ENCODE measurements at regions not wholly inside any gene's neighbourhood (a gene's known extent, or its start where the extent isn't known, plus 50 kb on each side); places are given as distances from the start of the nearest gene placed in this dataset.
"Not testable (repeated sequence)": the region's sequence is repeated elsewhere in the genome, so short reads cannot be mapped to it uniquely, and the experiment has no call there.

GRCh38 chr14:105772710-105773250 is 246.4 kb downstream of the TMEM121 start:
- H4K20me1 ChIP-seq (ENCODE audit: insufficient read depth); H2AFZ ChIP-seq; H3F3A ChIP-seq (ENCODE audit: insufficient read depth); DNase-seq; in situ Hi-C loops (cut with MboI); H3K79me2 ChIP-seq (ENCODE audit: insufficient read depth); H3K27ac ChIP-seq; H3K4me3 ChIP-seq; H3K9me3 ChIP-seq (ENCODE audit: low read depth); H3K27me3 ChIP-seq (replicated peaks; ENCODE audit: insufficient read depth); H3K9me2 ChIP-seq (ENCODE audit: insufficient read depth); H3K36me3 ChIP-seq (ENCODE audit: low read depth); H3K4me2 ChIP-seq (ENCODE audit: unreplicated experiment); H3K4me1 ChIP-seq (ENCODE audit: insufficient read depth); H3K9ac ChIP-seq: not testable (repeated sequence)
- 34 to 35% methylated on average over 8 to 11 of the region's 11 CpGs for WGBS, 2 experiments (ENCODE audit: low coverage in 1 of 2, low lambda C conversion rate in 2 of 2, missing lambda C conversion rate in 2 of 2)

GRCh38 chr14:105773584-105773983 is 247.2 kb downstream of the TMEM121 start:
- WGBS, 2 experiments (ENCODE audit: low coverage in 1 of 2, low lambda C conversion rate in 2 of 2, missing lambda C conversion rate in 2 of 2), result 2 to 20% methylated on average over 1 to 3 of the region's 3 CpGs
- H3K4me2 ChIP-seq (ENCODE audit: unreplicated experiment), result no peak overlapping the region

DNA sequence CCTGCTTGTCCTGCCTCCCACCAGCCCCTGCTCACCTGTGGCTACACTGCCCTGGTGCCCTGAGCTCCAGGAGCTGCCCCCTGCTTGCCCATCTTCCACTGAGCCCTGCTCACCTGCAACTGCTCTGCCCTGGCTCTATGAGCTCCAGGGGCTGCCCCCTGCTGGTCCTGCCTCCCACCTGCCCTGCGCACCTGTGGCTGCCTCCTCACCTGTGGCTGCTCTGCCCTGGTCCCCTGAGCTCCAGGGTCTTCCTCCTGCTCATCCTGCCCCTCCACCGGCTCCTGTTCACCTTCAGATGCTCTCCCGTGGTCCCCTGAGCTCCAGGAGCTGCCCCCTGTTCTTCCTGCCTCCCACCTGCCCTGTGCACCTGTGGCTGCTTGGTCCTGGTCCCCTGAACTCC is 247.6 kb downstream of the TMEM121 start:
- 12 to 27% methylated on average over 3 of the region's 3 CpGs for WGBS, 2 experiments (ENCODE audit: low coverage in 1 of 2, low lambda C conversion rate in 2 of 2, missing lambda C conversion rate in 2 of 2)
- Histone ChIP-seq H3K79me2 (ENCODE audit: insufficient read depth) (no peaks in the 10 kb centered on the region), H3F3A (ENCODE audit: insufficient read depth) (no peaks in the 10 kb centered on the region), H3K9me2 (ENCODE audit: insufficient read depth) (no peaks in the 10 kb centered on the region), H3K9me3 (ENCODE audit: low read depth) (no peaks in the 10 kb centered on the region), H3K4me3 (no peak overlapping the region), H2AFZ (no peak overlapping the region), H3K27ac (no peak overlapping the region), H3K4me2 (ENCODE audit: unreplicated experiment) (no peak overlapping the region), H3K9ac (no peak overlapping the region), H3K36me3 (ENCODE audit: low read depth) (no peaks in the 10 kb centered on the region), H4K20me1 (ENCODE audit: insufficient read depth) (no peaks in the 10 kb centered on the region), H3K27me3 (replicated peaks; ENCODE audit: insufficient read depth) (no peaks in the 10 kb centered on the region), H3K4me1 (ENCODE audit: insufficient read depth) (no peaks in the 10 kb centered on the region)
- in situ Hi-C loops (cut with MboI), result no loop called here
- no peak for DNase-seq
- TF ChIP-seq EZH2 (IDR thresholded peaks at IDR 0.05; ENCODE audit: insufficient read depth, poor library complexity, severe bottlenecking), result no peak

More at GRCh38 chr14:105773584-105773983, 247.2 kb downstream of the TMEM121 start:
- no peak for DNase-seq
- H3K27me3 ChIP-seq (replicated peaks; ENCODE audit: insufficient read depth), result no peaks in the 10 kb centered on the region
- H4K20me1 ChIP-seq (ENCODE audit: insufficient read depth), result no peaks in the 10 kb centered on the region
- H3F3A ChIP-seq (ENCODE audit: insufficient read depth), result no peaks in the 10 kb centered on the region
- no peaks in the 10 kb centered on the region for H3K9me2 ChIP-seq (ENCODE audit: insufficient read depth)
- TF ChIP-seq EZH2phosphoT487 (IDR thresholded peaks at IDR 0.05; ENCODE audit: insufficient read depth, low read depth), result no peak
- no peak for TF ChIP-seq EZH2 (IDR thresholded peaks at IDR 0.05; ENCODE audit: insufficient read depth, poor library complexity, severe bottlenecking)
- no peak overlapping the region for H3K4me3 ChIP-seq
- no peak overlapping the region for H3K27ac ChIP-seq
- no peaks in the 10 kb centered on the region for H3K9me3 ChIP-seq (ENCODE audit: low read depth)
- in situ Hi-C loops (cut with MboI), result no loop called here
- H3K4me1 ChIP-seq (ENCODE audit: insufficient read depth), result no peaks in the 10 kb centered on the region
- no peaks in the 10 kb centered on the region for H3K79me2 ChIP-seq (ENCODE audit: insufficient read depth)
- H2AFZ ChIP-seq, result no peak overlapping the region
- H3K9ac ChIP-seq, result no peak overlapping the region
- H3K36me3 ChIP-seq (ENCODE audit: low read depth), result no peaks in the 10 kb centered on the region

- H2AFZ ChIP-seq; H3K4me1 ChIP-seq (ENCODE audit: insufficient read depth); H3K4me2 ChIP-seq (ENCODE audit: unreplicated experiment); H3K27me3 ChIP-seq (replicated peaks; ENCODE audit: insufficient read depth); in situ Hi-C loops (cut with MboI); H4K20me1 ChIP-seq (ENCODE audit: insufficient read depth); H3K9ac ChIP-seq; H3K79me2 ChIP-seq (ENCODE audit: insufficient read depth); DNase-seq; H3K36me3 ChIP-seq (ENCODE audit: low read depth); H3K27ac ChIP-seq; H3K9me3 ChIP-seq (ENCODE audit: low read depth); H3K4me3 ChIP-seq; H3F3A ChIP-seq (ENCODE audit: insufficient read depth); H3K9me2 ChIP-seq (ENCODE audit: insufficient read depth): not testable (repeated sequence)
- WGBS, 2 experiments (ENCODE audit: low coverage in 1 of 2, low lambda C conversion rate in 2 of 2, missing lambda C conversion rate in 2 of 2), result 29% methylated on average over 15 to 20 of the region's 20 CpGs
These were observed 248.4 kb downstream of the TMEM121 start for GRCh38 chr14:105774585-105775348.

DNA sequence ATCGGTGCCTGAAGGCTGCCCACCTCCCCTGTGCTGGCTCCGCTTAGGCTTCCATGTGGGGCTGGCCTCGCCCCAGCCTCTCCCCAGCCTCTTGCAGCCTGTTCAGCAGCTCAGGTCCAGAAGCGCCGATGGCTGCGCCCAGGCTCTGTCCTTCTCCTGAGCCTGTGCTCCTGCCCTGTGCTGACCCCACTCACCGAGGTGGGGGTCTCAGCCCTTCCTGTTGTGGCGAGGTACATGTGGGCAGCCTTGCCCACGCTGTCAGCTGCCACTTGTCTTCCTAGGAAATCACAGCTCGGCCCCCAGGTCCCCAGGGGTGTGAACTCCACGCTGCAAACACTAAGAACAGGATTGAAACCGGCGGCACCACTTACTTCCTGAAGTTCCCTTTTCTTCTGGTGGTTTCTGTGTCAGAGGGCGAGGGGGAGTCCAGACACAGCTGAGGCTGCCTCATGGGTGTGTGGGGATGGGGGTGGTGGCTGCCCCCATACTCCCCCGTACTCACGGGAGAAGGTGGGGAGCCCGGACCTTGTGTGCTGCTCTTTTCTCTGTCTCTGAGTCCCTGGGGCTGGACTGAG is 249.1 kb downstream of the TMEM121 start:
- H2AFZ ChIP-seq; H3K9me3 ChIP-seq (ENCODE audit: low read depth); H3K4me3 ChIP-seq; H3K9me2 ChIP-seq (ENCODE audit: insufficient read depth); H3K36me3 ChIP-seq (ENCODE audit: low read depth); H3K4me1 ChIP-seq (ENCODE audit: insufficient read depth); H3F3A ChIP-seq (ENCODE audit: insufficient read depth); H4K20me1 ChIP-seq (ENCODE audit: insufficient read depth); H3K27ac ChIP-seq; H3K9ac ChIP-seq; H3K27me3 ChIP-seq (replicated peaks; ENCODE audit: insufficient read depth); DNase-seq; in situ Hi-C loops (cut with MboI); H3K4me2 ChIP-seq (ENCODE audit: unreplicated experiment); H3K79me2 ChIP-seq (ENCODE audit: insufficient read depth): not testable (repeated sequence)
- WGBS, 2 experiments (ENCODE audit: low coverage in 1 of 2, low lambda C conversion rate in 2 of 2, missing lambda C conversion rate in 2 of 2), result 29 to 36% methylated on average over 12 to 16 of the region's 17 CpGs

DNA sequence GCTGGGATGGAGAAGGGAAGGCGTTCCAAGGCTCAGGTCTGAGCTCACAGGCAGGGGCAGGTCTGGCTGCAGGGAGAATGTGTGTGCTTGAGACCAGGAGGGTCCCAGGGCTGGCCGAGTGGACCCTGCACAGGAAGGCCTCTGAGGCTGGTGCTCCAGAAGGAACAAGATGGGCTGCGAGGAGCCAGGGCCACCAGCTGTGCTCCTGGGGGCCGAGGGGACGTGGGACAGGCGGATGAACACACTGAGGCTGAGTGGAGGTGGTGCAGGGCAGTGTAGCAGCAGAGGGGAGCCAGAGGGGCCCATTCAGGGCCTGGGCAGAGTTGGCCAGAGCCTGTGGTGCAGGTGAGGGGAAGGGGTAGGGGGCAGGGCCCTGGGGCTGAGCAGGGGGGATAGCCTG is 249.7 kb downstream of the TMEM121 start:
- H2AFZ ChIP-seq; in situ Hi-C loops (cut with MboI); H3K4me1 ChIP-seq (ENCODE audit: insufficient read depth); H3K9me3 ChIP-seq (ENCODE audit: low read depth); DNase-seq; H3K9me2 ChIP-seq (ENCODE audit: insufficient read depth); H3F3A ChIP-seq (ENCODE audit: insufficient read depth); H3K27ac ChIP-seq; H3K79me2 ChIP-seq (ENCODE audit: insufficient read depth); H3K27me3 ChIP-seq (replicated peaks; ENCODE audit: insufficient read depth); H3K4me3 ChIP-seq; H4K20me1 ChIP-seq (ENCODE audit: insufficient read depth); H3K4me2 ChIP-seq (ENCODE audit: unreplicated experiment); H3K36me3 ChIP-seq (ENCODE audit: low read depth); H3K9ac ChIP-seq: not testable (repeated sequence)
- 14 to 29% methylated on average over 6 of the region's 6 CpGs for WGBS, 2 experiments (ENCODE audit: low coverage in 1 of 2, low lambda C conversion rate in 2 of 2, missing lambda C conversion rate in 2 of 2)
